ENCODE measurements at regions not wholly inside any gene's neighbourhood (a gene's known extent, or its start where the extent isn't known, plus 50 kb on each side); places are given as distances from the start of the nearest gene placed in this dataset.

- TF ChIP-seq CTCF (IDR thresholded peaks at IDR 0.05) (no peak), EP300 (IDR thresholded peaks at IDR 0.05) (no peak), POLR2A (IDR thresholded peaks at IDR 0.05) (no peak)
These were observed 303.2 kb downstream of the ACTL7B start for GRCh38 chr9:108552459-108553040.
